HEK293 (cell line): ENCODE measurements at regions not wholly inside any gene's neighbourhood (a gene's known extent, or its start where the extent isn't known, plus 50 kb on each side); places are given as distances from the start of the nearest gene placed in this dataset.

Experiments used
- CTCF ChIA-PET: fragments of 350-600 bp; formaldehyde crosslinking; extraction: SDS; loops from one replicate; lab custom pipeline; 2021; ENCODE audit warnings: antibody characterized with exemption; lab: Yijun Ruan, JAX
- POLR2A ChIA-PET: fragments of 300-600 bp; formaldehyde crosslinking; extraction: SDS; loops from one replicate; lab custom pipeline; 2020; ENCODE audit warnings: antibody characterized with exemption, inconsistent platforms; lab: Yijun Ruan, JAX
- H3K27ac ChIP-seq: fragments of 200-500 bp; sonication (Bioruptor generic); 2 replicates; pipeline ENCODE4 v1.5.1; 2014; ENCODE audit warnings: low read depth, low read length, control low read depth, inconsistent platforms; ENCODE audit errors: extremely low read depth
- H3K36me3 ChIP-seq, 2 experiments: fragments of 200-500 bp in 1 of 2; sonication (Bioruptor generic) in 1 of 2; 1 replicate in 1 of 2; 2 replicates in 1 of 2; pipeline ENCODE4 v1.5.1; 2014 to 2017; ENCODE audit warnings: inconsistent platforms in 2 of 2, low read length in 2 of 2; ENCODE audit not compliant: control insufficient read depth in 2 of 2, insufficient read depth in 1 of 2
- H3K4me1 ChIP-seq: fragments of 200-500 bp; sonication (Bioruptor generic); 2 replicates; pipeline ENCODE4 v1.5.1; 2014; ENCODE audit warnings: mild to moderate bottlenecking, low read length, inconsistent platforms; ENCODE audit not compliant: control insufficient read depth, insufficient read depth
- H3K4me3 ChIP-seq: 2 replicates; pipeline ENCODE4 v1.5.1; 2011; ENCODE audit warnings: low read depth, mild to moderate bottlenecking, control low read depth, low read length, moderate library complexity
- H3K9me3 ChIP-seq: fragments of 200-500 bp; sonication (Bioruptor generic); 2 replicates; pipeline ENCODE4 v1.5.1; 2014; ENCODE audit warnings: low read depth, low read length, inconsistent platforms; ENCODE audit not compliant: control insufficient read depth, insufficient read depth
- FEZF1 ChIP-seq: fragments of 450-650 bp; formaldehyde crosslinking; IDR thresholded peaks from 2 replicates; pipeline ENCODE4 v1.5.1; 2016; ENCODE audit warnings: missing biosample characterization, missing genetic modification characterization
- GLI4 ChIP-seq: fragments of 450-650 bp; formaldehyde crosslinking; IDR thresholded peaks from 2 replicates; pipeline ENCODE4 v1.5.1; 2016; ENCODE audit warnings: missing biosample characterization, missing genetic modification characterization
- PRDM2 ChIP-seq: fragments of 450-650 bp; formaldehyde crosslinking; IDR thresholded peaks from 2 replicates; pipeline ENCODE4 v1.5.1; 2016; ENCODE audit warnings: missing biosample characterization, missing genetic modification characterization, borderline replicate concordance
- ZFHX2 ChIP-seq: fragments of 450-650 bp; formaldehyde crosslinking; conservative IDR thresholded peaks from 2 replicates; pipeline ENCODE4 v1.5.1; 2016; ENCODE audit warnings: missing biosample characterization, missing genetic modification characterization
- ZNF19 ChIP-seq: fragments of 450-650 bp; formaldehyde crosslinking; IDR thresholded peaks from 2 replicates; pipeline ENCODE4; 2016; ENCODE audit warnings: missing biosample characterization, missing genetic modification characterization, low read depth
- ZNF221 ChIP-seq: fragments of 450-650 bp; formaldehyde crosslinking; IDR thresholded peaks from 2 replicates; pipeline ENCODE4 v1.5.1; 2017; ENCODE audit warnings: missing biosample characterization, missing genetic modification characterization, borderline replicate concordance
- ZNF248 ChIP-seq: fragments of 450-650 bp; formaldehyde crosslinking; IDR thresholded peaks from 2 replicates; pipeline ENCODE4 v1.5.1; 2017; ENCODE audit warnings: missing biosample characterization, missing genetic modification characterization
- ZNF274 ChIP-seq, 2 experiments: fragments of 200-500 bp in 1 of 2; fragments of 450-650 bp in 1 of 2; sonication (Bioruptor generic) in 1 of 2; formaldehyde crosslinking in 1 of 2; IDR thresholded peaks; 2 replicates each; pipeline versions ENCODE4 v1.5.1 to v1.6.1; 2014 to 2016; ENCODE audit warnings: borderline replicate concordance in 1 of 2, inconsistent platforms in 1 of 2, low read length in 1 of 2, missing biosample characterization in 1 of 2, missing genetic modification characterization in 1 of 2
- ZNF302 ChIP-seq: fragments of 450-650 bp; formaldehyde crosslinking; IDR thresholded peaks from 2 replicates; pipeline ENCODE4 v1.5.1; 2016; ENCODE audit warnings: missing biosample characterization, missing genetic modification characterization, low read depth
- ZNF366 ChIP-seq: fragments of 450-650 bp; formaldehyde crosslinking; conservative IDR thresholded peaks from 2 replicates; pipeline ENCODE4 v1.5.1; 2016; ENCODE audit warnings: missing biosample characterization, missing genetic modification characterization
- ZNF560 ChIP-seq: fragments of 450-650 bp; formaldehyde crosslinking; IDR thresholded peaks from 2 replicates; pipeline ENCODE4 v1.5.1; 2017; ENCODE audit warnings: missing biosample characterization, missing genetic modification characterization, borderline replicate concordance
- ZNF654 ChIP-seq: fragments of 450-650 bp; formaldehyde crosslinking; IDR thresholded peaks from 2 replicates; pipeline ENCODE4 v1.5.1; 2016; ENCODE audit warnings: low read depth, missing biosample characterization, missing genetic modification characterization
- ZSCAN16 ChIP-seq: fragments of 450-650 bp; formaldehyde crosslinking; IDR thresholded peaks from 2 replicates; pipeline ENCODE4 v1.5.1; 2016; ENCODE audit warnings: missing biosample characterization, missing genetic modification characterization
- TF ChIP-seq, protein P1 (sequence below): fragments of 450-650 bp; formaldehyde crosslinking; IDR thresholded peaks from 2 replicates; pipeline ENCODE4 v1.5.1; 2017; ENCODE audit warnings: missing biosample characterization, missing genetic modification characterization
- TF ChIP-seq, protein P2 (sequence below): fragments of 450-650 bp; formaldehyde crosslinking; IDR thresholded peaks from 2 replicates; pipeline ENCODE4 v1.5.1; 2016; ENCODE audit warnings: missing biosample characterization, missing genetic modification characterization

- CTCF ChIA-PET = interaction anchor here (0.9 kb wide), 1 partner anchor 712 kb away, joined by 6 read pairs; no protein-coding TSS in a partner anchor
- Histone ChIP-seq H3K4me1 (no peaks in the 10 kb centered on the region), H3K36me3 (no peaks in the 10 kb centered on the region), H3K9me3 (no peaks in the 10 kb centered on the region), H3K27ac (no peak overlapping the region), H3K4me3 (no peak overlapping the region)
- POLR2A ChIA-PET = no interaction called here
- TF ChIP-seq ZNF366 (tag by site-specific recombination) (no peak), ZNF302 (no peak), GLI4 (no peak), ZNF19 (tag by site-specific recombination) (no peak), ZNF221 (tag by site-specific recombination) (no peak), ZNF274 (IDR thresholded peaks at IDR 0.05; ENCODE audit: low read length) (no peak), ZNF274 (tag by site-specific recombination; IDR thresholded peaks at IDR 0.05; ENCODE audit: borderline replicate concordance) (no peak), ZNF248 (no peak), ZNF560 (tag by site-specific recombination) (no peak), PRDM2 (tag by site-specific recombination) (no peak)
- TF ChIP-seq, protein P1, sequence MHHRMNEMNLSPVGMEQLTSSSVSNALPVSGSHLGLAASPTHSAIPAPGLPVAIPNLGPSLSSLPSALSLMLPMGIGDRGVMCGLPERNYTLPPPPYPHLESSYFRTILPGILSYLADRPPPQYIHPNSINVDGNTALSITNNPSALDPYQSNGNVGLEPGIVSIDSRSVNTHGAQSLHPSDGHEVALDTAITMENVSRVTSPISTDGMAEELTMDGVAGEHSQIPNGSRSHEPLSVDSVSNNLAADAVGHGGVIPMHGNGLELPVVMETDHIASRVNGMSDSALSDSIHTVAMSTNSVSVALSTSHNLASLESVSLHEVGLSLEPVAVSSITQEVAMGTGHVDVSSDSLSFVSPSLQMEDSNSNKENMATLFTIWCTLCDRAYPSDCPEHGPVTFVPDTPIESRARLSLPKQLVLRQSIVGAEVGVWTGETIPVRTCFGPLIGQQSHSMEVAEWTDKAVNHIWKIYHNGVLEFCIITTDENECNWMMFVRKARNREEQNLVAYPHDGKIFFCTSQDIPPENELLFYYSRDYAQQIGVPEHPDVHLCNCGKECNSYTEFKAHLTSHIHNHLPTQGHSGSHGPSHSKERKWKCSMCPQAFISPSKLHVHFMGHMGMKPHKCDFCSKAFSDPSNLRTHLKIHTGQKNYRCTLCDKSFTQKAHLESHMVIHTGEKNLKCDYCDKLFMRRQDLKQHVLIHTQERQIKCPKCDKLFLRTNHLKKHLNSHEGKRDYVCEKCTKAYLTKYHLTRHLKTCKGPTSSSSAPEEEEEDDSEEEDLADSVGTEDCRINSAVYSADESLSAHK = no peak
Observed at GRCh38 chr1:194296201-194296600, 1109.8 kb upstream of the B3GALT2 start.

DNA sequence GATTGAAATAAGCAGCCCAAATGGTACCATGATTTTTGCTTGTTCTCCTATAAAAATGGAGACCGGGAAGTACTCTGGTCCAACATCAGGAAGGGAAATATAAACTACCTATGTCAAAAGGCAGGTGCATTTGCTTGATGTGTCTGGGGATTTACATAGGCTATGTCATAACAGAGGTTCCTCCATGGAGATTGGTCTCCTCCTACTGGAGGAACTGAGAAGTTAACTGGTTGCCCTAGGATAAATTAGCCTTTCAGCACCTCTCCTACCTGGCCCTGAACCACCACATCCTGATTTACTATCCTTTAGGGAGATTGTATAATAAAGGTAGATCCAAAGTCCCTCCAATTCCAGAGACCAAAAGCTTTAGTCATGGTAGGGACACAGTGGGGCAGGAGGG is 1109.3 kb upstream of the B3GALT2 start:
- TF ChIP-seq FEZF1 (tag by site-specific recombination) = no peak
- TF ChIP-seq ZNF654 (tag by site-specific recombination) = peak; percentile 44
- TF ChIP-seq ZSCAN16 = no peak
- TF ChIP-seq ZFHX2 (tag by site-specific recombination) = no peak
- TF ChIP-seq, protein P2, sequence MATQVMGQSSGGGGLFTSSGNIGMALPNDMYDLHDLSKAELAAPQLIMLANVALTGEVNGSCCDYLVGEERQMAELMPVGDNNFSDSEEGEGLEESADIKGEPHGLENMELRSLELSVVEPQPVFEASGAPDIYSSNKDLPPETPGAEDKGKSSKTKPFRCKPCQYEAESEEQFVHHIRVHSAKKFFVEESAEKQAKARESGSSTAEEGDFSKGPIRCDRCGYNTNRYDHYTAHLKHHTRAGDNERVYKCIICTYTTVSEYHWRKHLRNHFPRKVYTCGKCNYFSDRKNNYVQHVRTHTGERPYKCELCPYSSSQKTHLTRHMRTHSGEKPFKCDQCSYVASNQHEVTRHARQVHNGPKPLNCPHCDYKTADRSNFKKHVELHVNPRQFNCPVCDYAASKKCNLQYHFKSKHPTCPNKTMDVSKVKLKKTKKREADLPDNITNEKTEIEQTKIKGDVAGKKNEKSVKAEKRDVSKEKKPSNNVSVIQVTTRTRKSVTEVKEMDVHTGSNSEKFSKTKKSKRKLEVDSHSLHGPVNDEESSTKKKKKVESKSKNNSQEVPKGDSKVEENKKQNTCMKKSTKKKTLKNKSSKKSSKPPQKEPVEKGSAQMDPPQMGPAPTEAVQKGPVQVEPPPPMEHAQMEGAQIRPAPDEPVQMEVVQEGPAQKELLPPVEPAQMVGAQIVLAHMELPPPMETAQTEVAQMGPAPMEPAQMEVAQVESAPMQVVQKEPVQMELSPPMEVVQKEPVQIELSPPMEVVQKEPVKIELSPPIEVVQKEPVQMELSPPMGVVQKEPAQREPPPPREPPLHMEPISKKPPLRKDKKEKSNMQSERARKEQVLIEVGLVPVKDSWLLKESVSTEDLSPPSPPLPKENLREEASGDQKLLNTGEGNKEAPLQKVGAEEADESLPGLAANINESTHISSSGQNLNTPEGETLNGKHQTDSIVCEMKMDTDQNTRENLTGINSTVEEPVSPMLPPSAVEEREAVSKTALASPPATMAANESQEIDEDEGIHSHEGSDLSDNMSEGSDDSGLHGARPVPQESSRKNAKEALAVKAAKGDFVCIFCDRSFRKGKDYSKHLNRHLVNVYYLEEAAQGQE (tag by site-specific recombination) = no peak
- TF ChIP-seq, all 188 proteins: peak for 1
- Histone ChIP-seq H3K9me3 (no peaks in the 10 kb centered on the region), H3K36me3 (no peaks in the 10 kb centered on the region), H3K27ac (no peak overlapping the region), H3K4me3 (no peak overlapping the region), H3K4me1 (no peaks in the 10 kb centered on the region)
- CTCF ChIA-PET = interaction anchor here (0.6 to 0.9 kb wide), 2 partner anchors 11 to 711 kb away, joined by 4 to 6 read pairs; no protein-coding TSS in a partner anchor
- POLR2A ChIA-PET = no interaction called here
